RWPE2 (cell line): ENCODE measurements at regions not wholly inside any gene's neighbourhood (a gene's known extent, or its start where the extent isn't known, plus 50 kb on each side); places are given as distances from the start of the nearest gene placed in this dataset.

Experiments used
- ATAC-seq: fragments of 200-7000 bp; cut with Tn5 transposase; 3 replicates; pipeline ENCODE4 v1.9.1; 2021; ENCODE audit warnings: low read depth
- DNase-seq: peaks from one replicate; pipeline ENCODE4 v3.0.0-alpha.2; 2020; ENCODE audit warnings: low spot score
- H3K27ac ChIP-seq: fragments of 450-650 bp; 2 replicates; pipeline ENCODE4 v1.5.1; 2017; ENCODE audit warnings: mild to moderate bottlenecking; ENCODE audit not compliant: poor library complexity, severe bottlenecking
- H3K27me3 ChIP-seq: fragments of 250-450 bp; sonication (Bioruptor Pico); 2 replicates; pipeline ENCODE4 v1.5.1; 2021; ENCODE audit warnings: mild to moderate bottlenecking, moderate library complexity; ENCODE audit not compliant: insufficient read depth, poor library complexity, severe bottlenecking
- H3K36me3 ChIP-seq: fragments of 250-450 bp; sonication (Bioruptor Pico); 2 replicates; pipeline ENCODE4 v1.5.1; 2020; ENCODE audit warnings: low read depth, mild to moderate bottlenecking, moderate library complexity
- H3K4me1 ChIP-seq: fragments of 250-450 bp; sonication (Bioruptor Pico); 2 replicates; pipeline ENCODE4 v1.5.1; 2021; ENCODE audit warnings: mild to moderate bottlenecking, moderate library complexity; ENCODE audit not compliant: insufficient read depth, poor library complexity, severe bottlenecking
- H3K4me3 ChIP-seq: fragments of 250-450 bp; sonication (Bioruptor Pico); 2 replicates; pipeline ENCODE4 v1.5.1; 2021; ENCODE audit warnings: mild to moderate bottlenecking, moderate library complexity; ENCODE audit not compliant: severe bottlenecking
- H3K9me3 ChIP-seq: fragments of 250-450 bp; sonication (Bioruptor Pico); 2 replicates; pipeline ENCODE4 v1.5.1; 2021; ENCODE audit warnings: mild to moderate bottlenecking, moderate library complexity; ENCODE audit not compliant: severe bottlenecking
- TF ChIP-seq, protein P1 (sequence below): fragments of 450-650 bp; IDR thresholded peaks from one replicate; pipeline ENCODE4 v1.5.1; 2017; ENCODE audit warnings: mild to moderate bottlenecking, moderate library complexity; ENCODE audit not compliant: poor library complexity, severe bottlenecking

DNA sequence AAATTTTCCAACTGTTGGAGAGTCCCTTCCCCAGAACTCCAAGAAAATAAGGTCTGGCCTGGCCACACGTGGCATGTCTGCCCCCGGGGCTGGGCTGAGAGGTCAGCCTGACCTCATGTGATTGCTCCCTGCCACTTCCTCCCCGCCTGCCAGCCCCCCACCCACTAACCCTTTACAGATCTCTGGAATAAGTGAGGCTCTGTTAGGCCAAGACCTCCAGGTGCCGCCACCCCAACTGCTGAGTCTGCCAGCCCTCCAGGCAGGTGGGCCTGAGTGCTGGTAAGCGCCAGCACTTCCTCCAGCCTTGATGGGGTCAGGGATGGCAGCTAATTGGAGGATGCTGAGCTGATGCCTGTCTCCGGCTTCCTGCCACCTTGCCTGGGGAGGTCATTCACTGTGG is 658.4 kb downstream of the MED13L start:
- H3K27ac ChIP-seq = no peak overlapping the region
- no peaks in the 10 kb centered on the region for H3K4me1 ChIP-seq
- no peak overlapping the region for H3K4me3 ChIP-seq
- DNase-seq = no peak
- no peaks in the 10 kb centered on the region for H3K27me3 ChIP-seq
- TF ChIP-seq, protein P1, sequence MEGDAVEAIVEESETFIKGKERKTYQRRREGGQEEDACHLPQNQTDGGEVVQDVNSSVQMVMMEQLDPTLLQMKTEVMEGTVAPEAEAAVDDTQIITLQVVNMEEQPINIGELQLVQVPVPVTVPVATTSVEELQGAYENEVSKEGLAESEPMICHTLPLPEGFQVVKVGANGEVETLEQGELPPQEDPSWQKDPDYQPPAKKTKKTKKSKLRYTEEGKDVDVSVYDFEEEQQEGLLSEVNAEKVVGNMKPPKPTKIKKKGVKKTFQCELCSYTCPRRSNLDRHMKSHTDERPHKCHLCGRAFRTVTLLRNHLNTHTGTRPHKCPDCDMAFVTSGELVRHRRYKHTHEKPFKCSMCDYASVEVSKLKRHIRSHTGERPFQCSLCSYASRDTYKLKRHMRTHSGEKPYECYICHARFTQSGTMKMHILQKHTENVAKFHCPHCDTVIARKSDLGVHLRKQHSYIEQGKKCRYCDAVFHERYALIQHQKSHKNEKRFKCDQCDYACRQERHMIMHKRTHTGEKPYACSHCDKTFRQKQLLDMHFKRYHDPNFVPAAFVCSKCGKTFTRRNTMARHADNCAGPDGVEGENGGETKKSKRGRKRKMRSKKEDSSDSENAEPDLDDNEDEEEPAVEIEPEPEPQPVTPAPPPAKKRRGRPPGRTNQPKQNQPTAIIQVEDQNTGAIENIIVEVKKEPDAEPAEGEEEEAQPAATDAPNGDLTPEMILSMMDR = no peak
- H3K9me3 ChIP-seq = no peaks in the 10 kb centered on the region
- no peaks in the 10 kb centered on the region for H3K36me3 ChIP-seq
- ATAC-seq = no peak

DNA sequence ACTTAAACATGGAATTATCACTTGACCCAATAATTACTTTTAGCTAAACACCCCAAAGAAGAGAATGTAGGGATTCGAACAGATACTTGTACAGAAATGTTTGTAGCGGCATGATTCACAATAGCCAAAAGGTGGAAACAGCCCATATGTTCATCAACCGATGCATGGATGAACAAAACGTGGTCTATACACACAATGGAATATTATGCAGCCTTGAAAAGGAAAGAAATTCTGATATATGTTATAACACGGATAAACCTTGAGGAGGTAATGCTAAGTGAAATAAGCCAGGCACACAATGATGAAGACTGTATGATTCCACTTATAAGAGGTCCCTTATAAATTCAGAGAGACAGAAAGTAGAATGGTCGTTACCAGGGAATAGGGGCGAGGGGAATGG is 659.4 kb downstream of the MED13L start:
- Histone ChIP-seq H3K4me1 (no peaks in the 10 kb centered on the region), H3K36me3 (no peaks in the 10 kb centered on the region), H3K27me3 (no peaks in the 10 kb centered on the region), H3K4me3 (no peak overlapping the region), H3K27ac (no peak overlapping the region), H3K9me3 (no peaks in the 10 kb centered on the region)
- ATAC-seq = no peak
- DNase-seq = no peak
- TF ChIP-seq, protein P1 = no peak

- H3K27ac ChIP-seq = no peak overlapping the region
- no peak for ATAC-seq
- DNase-seq = no peak
Observed at GRCh38 chr12:115617391-115617790, 660.1 kb downstream of the MED13L start.

DNA sequence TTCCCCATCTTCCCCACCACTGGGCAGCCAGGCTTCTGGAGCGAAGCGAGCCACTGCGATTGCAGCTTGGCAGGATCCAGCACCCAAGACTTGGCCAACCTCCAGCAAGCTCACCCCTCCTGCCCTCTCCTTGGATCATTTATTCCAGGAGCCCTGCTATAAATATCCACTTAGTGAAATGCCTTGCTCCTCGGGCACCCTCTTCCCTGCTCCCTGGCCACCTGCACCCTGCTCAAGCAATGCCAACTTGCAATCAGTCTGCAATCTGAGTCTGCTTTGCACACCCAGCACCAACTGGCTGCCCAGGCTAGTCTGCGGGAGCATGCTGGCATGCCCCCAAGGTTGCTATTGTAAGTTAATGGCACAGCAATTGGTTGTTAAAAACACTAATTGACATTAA is 666.0 kb downstream of the MED13L start:
- H3K4me1 ChIP-seq = no peaks in the 10 kb centered on the region
- TF ChIP-seq, protein P1 = no peak
- no peak overlapping the region for H3K4me3 ChIP-seq
- H3K9me3 ChIP-seq = no peaks in the 10 kb centered on the region
- DNase-seq (no peak), ATAC-seq (no peak)
- no peak overlapping the region for H3K27ac ChIP-seq
- H3K27me3 ChIP-seq = no peaks in the 10 kb centered on the region
- H3K36me3 ChIP-seq = no peaks in the 10 kb centered on the region

More at GRCh38 chr12:115617391-115617790, 660.1 kb downstream of the MED13L start:
- no peaks in the 10 kb centered on the region for H3K9me3 ChIP-seq
- no peaks in the 10 kb centered on the region for H3K4me1 ChIP-seq
- TF ChIP-seq, protein P1 = no peak
- no peaks in the 10 kb centered on the region for H3K36me3 ChIP-seq
- H3K27me3 ChIP-seq = no peaks in the 10 kb centered on the region
- H3K4me3 ChIP-seq = no peak overlapping the region

- Histone ChIP-seq H3K4me1 (no peaks in the 10 kb centered on the region), H3K9me3 (no peaks in the 10 kb centered on the region), H3K27me3 (no peaks in the 10 kb centered on the region), H3K4me3 (no peak overlapping the region), H3K27ac (no peak overlapping the region), H3K36me3 (no peaks in the 10 kb centered on the region)
- TF ChIP-seq, protein P1 = no peak
- ATAC-seq (no peak), DNase-seq (no peak)
Observed at GRCh38 chr12:115609347-115609746, 668.1 kb downstream of the MED13L start.
